ENCODE measurements at regions not wholly inside any gene's neighbourhood (a gene's known extent, or its start where the extent isn't known, plus 50 kb on each side); places are given as distances from the start of the nearest gene placed in this dataset.

GRCh38 chr1:71240656-71241055 lies 159.8 kb upstream of the ZRANB2 start:
- no peak overlapping the region for H3K4me3 ChIP-seq (ENCODE audit: low read depth, low read length)

GRCh38 chr1:71236503-71236902 lies 155.7 kb upstream of the ZRANB2 start:
- no peak overlapping the region for H3K4me3 ChIP-seq (ENCODE audit: low read depth, low read length)
- DNase-seq (ENCODE audit: low read depth) = no peak
- TF ChIP-seq CTCF (conservative IDR thresholded peaks at IDR 0.05; ENCODE audit: low read depth, low read length) = no peak

More at GRCh38 chr1:71240656-71241055, 159.8 kb upstream of the ZRANB2 start:
- TF ChIP-seq CTCF (conservative IDR thresholded peaks at IDR 0.05; ENCODE audit: low read depth, low read length) = no peak
- no peak for DNase-seq (ENCODE audit: low read depth)

GRCh38 chr1:71233645-71234044 lies 152.8 kb upstream of the ZRANB2 start:
- no peak for DNase-seq (ENCODE audit: low read depth)
- TF ChIP-seq CTCF (conservative IDR thresholded peaks at IDR 0.05; ENCODE audit: low read depth, low read length) = no peak
- no peak overlapping the region for H3K4me3 ChIP-seq (ENCODE audit: low read depth, low read length)

- H3K4me3 ChIP-seq (ENCODE audit: low read depth, low read length) = no peak overlapping the region
- no peak for DNase-seq (ENCODE audit: low read depth)
- no peak for TF ChIP-seq CTCF (conservative IDR thresholded peaks at IDR 0.05; ENCODE audit: low read depth, low read length)
Measured at GRCh38 chr1:71232786-71233185, 152.0 kb upstream of the ZRANB2 start.

GRCh38 chr1:71232166-71232763 lies 151.4 kb upstream of the ZRANB2 start:
- TF ChIP-seq CTCF (conservative IDR thresholded peaks at IDR 0.05; ENCODE audit: low read depth, low read length) = no peak
- H3K4me3 ChIP-seq (ENCODE audit: low read depth, low read length) = no peak overlapping the region
- no peak for DNase-seq (ENCODE audit: low read depth)

GRCh38 chr1:71231751-71232150 lies 150.9 kb upstream of the ZRANB2 start:
- TF ChIP-seq CTCF (conservative IDR thresholded peaks at IDR 0.05; ENCODE audit: low read depth, low read length) = no peak
- DNase-seq (ENCODE audit: low read depth) = peak; percentile 3
- no peak overlapping the region for H3K4me3 ChIP-seq (ENCODE audit: low read depth, low read length)

- H3K4me3 ChIP-seq (ENCODE audit: low read depth, low read length) = no peak overlapping the region
- DNase-seq (ENCODE audit: low read depth) = no peak
- TF ChIP-seq CTCF (conservative IDR thresholded peaks at IDR 0.05; ENCODE audit: low read depth, low read length) = no peak
Measured at GRCh38 chr1:71228742-71229365, 148.0 kb upstream of the ZRANB2 start.

Measured in choroid plexus epithelial cell (primary cell).